ENCODE measurements at regions not wholly inside any gene's neighbourhood (a gene's known extent, or its start where the extent isn't known, plus 50 kb on each side); places are given as distances from the start of the nearest gene placed in this dataset.

DNA sequence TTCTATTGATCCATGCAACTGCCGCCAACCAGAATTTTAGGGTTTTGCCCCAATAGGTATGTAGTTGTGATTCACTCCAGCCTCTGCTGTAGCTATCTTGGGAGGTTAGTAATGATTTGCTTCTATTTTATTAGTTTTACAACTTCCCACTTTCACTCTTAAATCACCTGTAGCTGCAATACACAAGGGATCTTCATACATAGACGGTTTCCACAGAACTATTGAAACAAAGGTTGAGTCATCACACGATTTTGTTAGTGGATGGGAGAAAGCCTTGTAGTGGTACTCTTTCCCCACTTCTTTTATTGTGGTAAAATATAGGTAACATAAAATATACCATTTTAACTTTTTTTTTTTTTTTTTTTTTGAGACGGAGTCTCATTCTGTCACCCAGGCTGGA is 104.2 kb upstream of the SPRED2 start:
- TF ChIP-seq CTCF (IDR thresholded peaks at IDR 0.05) (no peak), POLR2A (IDR thresholded peaks at IDR 0.05) (no peak)
